Stomach (tissue), 4 donors: ENCODE measurements at regions not wholly inside any gene's neighbourhood (a gene's known extent, or its start where the extent isn't known, plus 50 kb on each side); places are given as distances from the start of the nearest gene placed in this dataset.

Source experiments
- CTCF ChIP-seq, 7 experiments: fragments of 450-650 bp in 4 of 7; fragments of 200-600 bp in 3 of 7; sonication (generic) in 3 of 7; IDR thresholded peaks; one replicate each; pipeline ENCODE4 v1.5.1; 2016 to 2019; ENCODE audit warnings: antibody characterized with exemption in 7 of 7, control low read depth in 2 of 7, mild to moderate bottlenecking in 1 of 7
- EP300 ChIP-seq: sonication (generic); formaldehyde crosslinking; IDR thresholded peaks from one replicate; pipeline ENCODE4 v1.6.1; 2017; ENCODE audit warnings: antibody characterized with exemption

GRCh38 chr11:119885861-119886567 lies 157.0 kb upstream of the NECTIN1 start:
- TF ChIP-seq CTCF (IDR thresholded peaks at IDR 0.05) (no peak), EP300 (no peak)
